Fibroblast of villous mesenchyme (primary cell): ENCODE measurements at regions not wholly inside any gene's neighbourhood (a gene's known extent, or its start where the extent isn't known, plus 50 kb on each side); places are given as distances from the start of the nearest gene placed in this dataset.

Source experiments
- DNase-seq: peaks from one replicate; pipeline ENCODE4 v3.0.0-alpha.2; 2010; ENCODE audit warnings: low read depth
- H3K4me3 ChIP-seq: 2 replicates; pipeline ENCODE4 v1.5.1; 2011; ENCODE audit warnings: low read depth, mild to moderate bottlenecking, low read length
- CTCF ChIP-seq: IDR thresholded peaks from 2 replicates; pipeline ENCODE4 v1.5.1; 2012; ENCODE audit warnings: low read depth, mild to moderate bottlenecking, low read length; ENCODE audit not compliant: insufficient read depth

GRCh38 chr11:134536219-134536618 lies 124.2 kb upstream of the B3GAT1 start:
- H3K4me3 ChIP-seq: no peak overlapping the region
- no peak for TF ChIP-seq CTCF
- DNase-seq: no peak

- DNase-seq: no peak
- no peak for TF ChIP-seq CTCF
- no peak overlapping the region for H3K4me3 ChIP-seq
Observed at GRCh38 chr11:134535029-134536025, 123.3 kb upstream of the B3GAT1 start.

GRCh38 chr11:134533511-134533910 lies 121.5 kb upstream of the B3GAT1 start:
- DNase-seq: no peak
- H3K4me3 ChIP-seq: no peak overlapping the region
- TF ChIP-seq CTCF: no peak

- no peak overlapping the region for H3K4me3 ChIP-seq
- no peak for TF ChIP-seq CTCF
- no peak for DNase-seq
Observed at GRCh38 chr11:134532921-134533421, 120.9 kb upstream of the B3GAT1 start.

- no peak overlapping the region for H3K4me3 ChIP-seq
- no peak for DNase-seq
- no peak for TF ChIP-seq CTCF
Observed at GRCh38 chr11:134532131-134532920, 120.3 kb upstream of the B3GAT1 start.

GRCh38 chr11:134531327-134532130 lies 119.5 kb upstream of the B3GAT1 start:
- no peak for TF ChIP-seq CTCF
- no peak overlapping the region for H3K4me3 ChIP-seq
- no peak for DNase-seq
